ENCODE measurements at regions not wholly inside any gene's neighbourhood (a gene's known extent, or its start where the extent isn't known, plus 50 kb on each side); places are given as distances from the start of the nearest gene placed in this dataset.
"Not testable (repeated sequence)": the region's sequence is repeated elsewhere in the genome, so short reads cannot be mapped to it uniquely, and the experiment has no call there.

DNA sequence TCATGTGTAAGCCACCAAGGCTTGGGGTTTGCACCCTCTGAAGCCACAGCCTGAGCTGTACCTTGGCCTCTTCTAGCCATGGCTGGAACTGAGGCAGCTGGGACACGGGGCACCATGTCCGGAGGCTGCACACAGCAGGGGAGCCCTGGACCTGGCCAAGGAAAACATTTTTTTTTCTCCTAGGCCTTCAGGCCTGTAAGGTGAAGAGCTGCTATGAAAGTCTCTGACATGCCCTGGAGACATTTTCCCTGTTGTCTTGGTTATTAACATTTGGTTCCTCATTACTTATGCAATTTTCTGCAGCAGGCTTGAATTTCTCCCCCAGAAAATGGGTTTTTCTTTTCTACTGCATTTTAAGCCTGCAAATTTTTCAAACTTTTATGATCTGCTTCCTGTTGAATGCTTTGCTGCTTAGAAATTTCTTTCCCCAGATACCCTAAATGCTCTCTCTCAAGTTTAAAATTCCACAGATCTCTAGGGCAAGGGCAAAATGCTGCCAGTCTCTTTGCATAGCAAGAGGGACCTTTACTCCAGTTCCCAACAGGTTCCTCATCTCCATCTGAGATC, 295.8 kb downstream of the LTN1 start:
- DNase-seq, result no peak

DNA sequence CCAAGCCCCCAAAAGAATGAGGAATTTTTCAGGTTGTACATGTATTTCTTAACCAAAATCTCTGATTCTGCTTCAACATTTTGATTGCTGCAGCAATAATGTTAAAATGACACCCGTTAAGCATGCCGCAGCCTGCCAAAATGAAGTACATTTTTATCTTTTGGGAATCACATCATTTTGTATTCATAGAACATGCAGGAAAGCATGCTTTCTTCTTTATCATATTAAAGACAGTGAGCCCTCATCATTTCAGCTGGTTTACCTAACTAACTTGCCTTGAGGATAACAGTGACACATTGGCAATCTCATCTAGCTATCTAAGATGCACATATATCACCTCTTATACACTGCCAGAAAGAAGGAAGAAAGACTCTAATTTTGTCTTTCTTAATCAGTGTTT, 299.2 kb downstream of the LTN1 start:
- DNase-seq, result no peak

DNA sequence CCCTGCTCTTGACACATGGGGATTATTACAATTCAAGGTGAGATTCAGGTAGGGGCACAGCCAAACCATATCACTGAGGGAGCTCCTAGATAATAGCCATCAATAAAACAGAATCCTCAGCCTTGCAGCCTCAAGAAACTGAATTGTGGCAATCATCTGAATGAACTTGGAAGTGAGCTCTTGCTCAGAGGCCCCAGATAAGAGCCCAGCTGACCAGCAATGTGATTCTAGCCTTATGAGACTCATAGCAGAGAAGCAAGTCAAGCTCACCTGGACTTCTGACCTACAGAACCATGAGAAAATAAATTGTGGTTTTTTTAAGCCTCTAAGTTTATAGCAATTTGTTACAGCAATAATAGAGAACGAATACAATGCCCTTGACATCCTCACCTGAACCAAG, 302.5 kb downstream of the LTN1 start:
- DNase-seq, result no peak

DNA sequence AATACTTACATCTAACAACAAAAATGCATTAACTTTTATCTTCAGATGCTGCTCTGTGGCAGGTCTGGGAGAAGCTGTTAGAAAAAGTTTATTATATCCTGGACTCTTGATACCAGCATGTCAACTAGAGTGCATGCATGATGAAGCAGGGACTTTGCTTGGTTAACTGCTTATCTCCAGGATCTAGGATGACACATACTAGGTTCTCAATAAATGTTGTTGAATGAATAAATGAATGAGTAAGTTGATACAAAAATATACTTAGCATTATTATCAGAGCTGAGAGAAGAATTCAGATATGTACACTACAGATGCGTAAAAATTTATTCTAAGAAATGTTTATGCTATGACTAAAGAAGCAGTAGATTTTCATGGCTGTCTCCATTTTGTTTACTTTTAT, 304.3 kb downstream of the LTN1 start:
- DNase-seq, result no peak

DNA sequence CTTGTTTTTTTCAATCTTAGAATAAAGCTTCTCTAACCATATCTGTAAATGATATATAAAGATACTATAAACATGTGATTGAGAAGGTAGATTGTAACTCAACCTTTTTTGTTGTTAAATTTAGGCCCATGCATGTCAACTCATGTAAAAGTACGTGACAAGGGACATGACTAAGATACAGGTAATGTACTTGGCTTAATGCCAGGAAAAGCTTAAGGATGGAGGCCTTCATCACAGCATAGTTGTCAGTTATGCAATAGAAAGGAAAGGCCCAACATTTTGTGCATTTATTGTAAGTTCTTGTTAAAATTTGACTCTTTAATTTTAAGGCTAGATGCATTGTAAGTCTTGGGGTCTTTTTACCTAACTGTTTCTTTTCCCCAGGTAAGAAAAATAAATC, 305.1 kb downstream of the LTN1 start:
- no peak for DNase-seq

DNA sequence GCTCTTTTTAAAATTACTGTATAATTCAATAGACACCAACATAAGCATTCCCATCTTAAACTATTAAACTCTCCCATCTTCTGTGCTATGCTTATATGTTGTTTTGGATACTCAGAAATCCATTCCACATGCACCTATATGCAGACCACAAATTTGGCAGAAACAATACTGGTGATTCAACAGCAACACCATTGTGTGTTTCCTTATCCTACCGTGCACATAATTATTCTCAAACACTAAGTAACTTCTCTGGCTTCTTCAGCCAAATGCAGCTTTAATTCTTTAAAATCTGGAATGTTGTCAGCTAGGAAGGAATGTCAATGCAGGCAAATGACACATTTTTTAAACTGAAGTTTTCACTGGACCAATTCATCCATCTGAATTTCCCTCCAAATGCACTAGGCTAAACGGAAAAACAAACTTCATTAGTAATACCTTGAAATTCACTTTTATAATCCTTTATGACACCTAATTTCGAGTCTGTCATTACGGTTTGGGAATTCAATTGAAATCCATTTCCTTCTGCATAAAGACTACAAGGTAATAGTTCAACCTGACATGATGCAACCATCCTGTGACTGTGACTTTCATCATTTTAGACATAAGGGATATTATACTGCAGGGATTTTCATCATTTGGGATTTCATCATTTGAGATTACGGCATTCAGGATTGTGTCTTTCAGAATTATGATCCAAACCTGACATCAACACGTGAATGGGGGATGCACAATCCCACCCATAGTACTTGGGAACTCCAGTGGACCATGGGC, 308.5 kb downstream of the LTN1 start:
- DNase-seq, result no peak

DNA sequence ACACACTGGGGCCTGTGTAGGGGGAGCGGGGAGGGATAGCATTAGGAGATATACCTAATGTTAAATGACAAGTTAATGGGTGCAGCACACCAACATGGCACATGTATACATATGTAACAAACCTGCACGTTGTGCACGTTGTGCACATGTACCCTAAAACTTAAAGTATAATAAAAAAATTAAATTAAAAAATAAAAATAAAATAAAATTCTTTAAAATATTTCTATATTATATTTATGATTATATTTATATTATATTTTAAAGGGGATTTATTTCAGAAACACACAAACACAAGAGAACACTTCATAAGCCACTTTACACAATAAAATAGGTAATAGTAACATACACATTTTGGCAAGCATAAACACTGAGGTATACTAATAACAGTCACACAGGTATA, 309.8 kb downstream of the LTN1 start:
- DNase-seq, result not testable (repeated sequence)

DNA sequence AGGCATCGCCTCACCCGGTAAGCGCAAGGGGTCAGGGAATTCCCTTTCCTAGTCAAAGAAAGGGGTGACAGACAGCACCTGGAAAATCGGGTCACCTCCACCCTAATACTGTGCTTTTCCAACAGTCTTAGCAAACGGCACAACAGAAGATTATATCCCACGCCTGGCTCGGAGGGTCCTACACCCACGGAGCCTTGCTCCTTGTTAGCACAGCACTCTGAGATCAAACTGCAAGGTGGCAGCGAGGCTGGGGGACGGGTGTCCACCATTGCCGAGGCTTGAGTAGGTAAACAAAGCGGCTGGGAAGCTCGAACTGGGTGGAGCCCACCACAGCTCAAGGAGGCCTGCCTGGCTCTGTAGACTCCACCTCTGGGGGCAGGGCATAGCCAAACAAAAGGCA, 315.6 kb downstream of the LTN1 start:
- DNase-seq, result not testable (repeated sequence)

DNA sequence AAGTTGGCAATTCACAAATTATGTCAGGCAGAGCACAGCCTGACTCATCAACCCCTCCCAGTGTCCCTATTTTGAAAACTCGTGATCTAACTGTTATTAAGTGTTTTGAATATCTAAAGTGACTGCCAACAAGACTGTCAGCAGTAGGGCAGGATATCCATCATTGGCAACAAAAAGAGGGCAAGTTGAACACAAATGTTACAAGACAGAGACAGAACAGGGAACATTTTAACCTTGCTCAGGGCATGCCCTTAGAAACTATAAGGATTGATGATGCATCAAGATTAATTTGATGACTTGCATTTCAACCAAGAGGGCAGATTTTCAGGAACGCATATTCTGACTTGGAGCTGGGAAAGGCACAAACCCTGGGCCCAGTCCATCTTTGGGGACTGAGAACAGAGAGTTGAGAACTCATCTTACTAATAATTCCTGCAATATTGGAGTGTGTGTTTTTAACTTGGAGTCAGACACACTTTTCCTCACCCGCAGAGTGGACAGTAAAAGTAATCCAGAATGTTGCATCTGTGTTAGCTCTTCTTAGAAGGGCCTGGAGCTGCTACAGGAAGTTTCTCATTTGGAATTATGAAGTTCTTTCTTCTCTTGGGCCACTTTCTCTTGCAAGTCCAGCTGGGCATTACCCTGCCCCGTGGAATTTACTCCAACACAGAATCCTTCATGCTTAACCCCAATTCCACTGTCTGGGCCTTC, 317.2 kb downstream of the LTN1 start:
- DNase-seq, result no peak

DNA sequence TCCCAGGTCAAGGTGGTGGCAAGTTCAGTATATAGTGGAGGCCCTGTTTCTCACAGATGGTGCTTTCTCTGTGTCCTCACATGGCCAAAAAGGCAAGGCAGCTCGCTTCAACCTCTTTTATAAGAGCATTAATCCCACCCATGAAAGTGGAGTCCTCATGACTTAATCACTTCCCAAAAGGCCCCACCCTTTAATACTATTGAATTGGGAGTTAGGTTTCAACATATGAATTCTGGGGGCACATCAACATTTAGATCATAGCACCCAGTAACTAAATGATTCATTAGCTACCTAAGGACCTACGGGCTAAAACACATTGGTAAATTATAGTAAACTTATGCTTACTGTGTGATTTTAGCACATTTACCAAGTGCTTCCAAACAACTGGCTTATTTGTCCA, 317.9 kb downstream of the LTN1 start:
- no peak for DNase-seq

DNA sequence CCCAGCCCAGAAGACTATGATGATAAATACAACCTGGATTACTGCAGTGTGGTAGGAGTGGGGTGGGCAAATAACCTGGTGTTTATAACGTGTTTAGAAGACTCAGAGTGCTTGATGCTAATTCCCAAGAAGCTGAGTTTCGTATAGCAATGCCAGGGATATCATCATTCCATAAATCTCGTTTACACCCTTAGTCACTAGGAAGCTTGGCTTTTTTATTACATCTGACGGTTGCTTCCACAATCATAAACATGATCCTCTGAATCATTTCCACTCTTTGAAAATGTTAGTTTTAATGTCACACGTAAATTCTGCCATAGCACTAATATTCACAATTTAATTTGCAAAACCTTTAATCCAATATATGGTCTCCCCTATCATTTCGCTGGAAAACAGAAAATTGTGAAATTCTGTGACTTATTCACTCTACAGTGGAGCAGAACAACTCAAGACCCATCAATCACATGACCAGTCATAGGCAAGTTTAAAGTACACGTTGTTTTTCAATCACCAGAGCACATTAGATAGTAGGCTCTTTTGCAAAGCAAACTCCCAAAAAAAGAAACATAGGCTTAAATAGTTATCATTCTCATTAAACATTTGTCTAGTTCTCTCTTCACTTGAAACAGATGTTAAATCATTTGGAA, 321.0 kb downstream of the LTN1 start:
- DNase-seq, result no peak

DNA sequence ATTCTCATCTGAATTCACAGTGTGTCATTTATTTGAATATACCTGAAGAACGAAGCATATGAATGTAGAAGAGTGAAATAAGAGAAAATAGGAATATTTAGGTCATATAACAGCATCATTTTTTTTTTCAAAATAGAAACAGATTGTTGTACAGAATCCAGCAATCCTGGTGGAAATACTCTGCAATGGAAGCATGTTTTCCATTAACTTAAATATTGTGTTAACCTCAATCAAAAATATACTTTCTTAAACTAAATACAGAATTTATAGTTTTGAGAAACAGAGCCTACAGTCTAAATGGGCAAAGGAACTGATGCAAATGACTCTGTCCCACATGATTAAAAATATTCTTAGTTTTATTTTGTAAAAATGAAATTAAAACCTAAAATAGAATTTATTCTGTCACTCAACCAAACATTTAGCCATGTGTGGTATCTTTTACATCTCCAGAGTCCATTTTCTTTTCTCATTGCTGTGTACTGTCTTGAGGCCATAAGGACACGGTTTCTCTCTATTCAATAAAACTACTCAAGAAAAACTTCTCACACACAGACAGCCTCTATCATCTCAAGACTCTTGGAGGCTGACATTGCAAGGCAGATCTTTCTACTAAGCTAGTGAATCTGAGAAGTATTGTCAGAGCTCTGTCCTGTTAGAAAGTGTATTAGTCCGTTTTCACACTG, 322.6 kb downstream of the LTN1 start:
- no peak for DNase-seq

DNA sequence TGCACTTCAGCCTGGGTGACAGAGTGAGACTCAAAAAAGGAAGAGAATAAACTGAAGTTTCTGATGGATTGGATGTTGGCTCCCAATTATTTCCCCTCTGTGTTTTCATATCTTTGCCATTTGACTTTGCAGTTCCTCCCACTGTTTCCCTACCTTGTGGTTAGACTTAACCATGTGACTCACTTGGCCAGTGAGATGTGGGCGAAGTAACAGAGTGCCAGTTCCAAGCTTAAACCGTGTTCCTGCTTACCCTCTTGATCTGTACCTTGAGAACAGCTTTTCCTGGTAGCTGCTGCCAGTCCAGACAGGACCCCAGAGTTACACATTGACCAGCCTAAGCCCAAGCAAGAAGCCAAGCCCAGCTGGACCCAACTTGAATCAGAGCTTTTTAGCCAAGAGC, 323.4 kb downstream of the LTN1 start:
- DNase-seq, result no peak

DNA sequence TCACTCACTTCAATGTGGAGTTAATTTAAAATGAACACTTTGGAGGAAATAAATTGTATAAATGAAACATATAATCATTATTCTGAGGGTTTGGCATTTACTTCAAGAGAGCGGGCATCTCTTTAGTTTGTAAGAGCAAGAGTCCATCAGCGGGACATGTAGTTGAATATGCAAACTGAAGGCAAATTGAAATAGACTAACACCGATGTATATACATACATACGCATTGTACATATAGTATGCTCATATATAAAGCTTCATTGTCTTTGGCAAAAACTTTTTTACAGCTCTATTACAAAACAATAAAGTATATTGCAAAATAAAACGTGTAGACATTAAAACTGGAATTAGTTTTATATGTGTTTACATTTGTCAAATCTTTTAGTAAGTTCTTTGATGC, 328.9 kb downstream of the LTN1 start:
- DNase-seq, result no peak

DNA sequence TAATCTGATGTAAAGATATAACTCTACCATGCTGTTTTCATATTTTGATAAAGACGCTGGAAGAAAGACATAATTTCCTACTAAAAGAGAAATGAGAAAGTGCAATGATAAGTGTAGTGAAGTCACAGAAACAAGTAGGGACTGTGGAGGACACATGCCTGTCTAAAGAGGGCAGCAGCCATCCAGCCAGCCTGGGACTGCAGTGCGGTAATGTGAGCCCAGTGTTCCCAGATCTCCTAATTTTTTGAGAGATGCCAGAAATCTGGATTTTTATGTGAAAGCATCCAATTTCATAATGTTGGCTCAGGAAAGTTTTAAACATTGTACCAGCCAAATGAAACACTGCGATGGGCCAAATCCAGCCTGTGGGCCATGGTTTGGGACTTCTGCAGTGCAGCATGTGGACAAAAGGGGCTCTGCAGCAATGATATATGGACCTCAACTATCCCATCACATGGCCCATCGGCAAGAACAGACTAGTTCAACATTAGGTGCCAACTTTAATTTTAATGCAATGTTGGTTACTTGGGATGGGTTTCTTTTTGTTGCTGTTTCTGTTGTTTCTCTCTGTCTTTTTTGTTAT, 329.5 kb downstream of the LTN1 start:
- no peak for DNase-seq

DNA sequence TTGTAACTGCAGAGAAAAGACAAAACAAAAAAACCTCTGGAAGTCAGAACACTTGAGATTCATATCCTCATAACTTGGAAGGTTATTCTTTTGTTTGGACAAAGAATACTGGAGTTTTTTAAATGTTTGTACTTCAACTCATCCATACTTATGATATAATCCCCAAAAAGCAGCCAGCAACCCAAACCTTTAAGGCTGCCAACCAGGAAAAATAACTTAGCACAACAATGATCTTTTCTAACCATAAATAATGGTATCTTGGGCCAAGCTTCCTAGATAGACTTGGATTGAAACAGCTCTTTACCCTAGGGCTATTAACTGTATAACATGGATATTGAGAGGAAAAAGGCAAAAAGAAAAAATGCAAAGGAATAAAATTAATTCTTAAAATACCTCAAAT, 335.1 kb downstream of the LTN1 start:
- no peak for DNase-seq

DNA sequence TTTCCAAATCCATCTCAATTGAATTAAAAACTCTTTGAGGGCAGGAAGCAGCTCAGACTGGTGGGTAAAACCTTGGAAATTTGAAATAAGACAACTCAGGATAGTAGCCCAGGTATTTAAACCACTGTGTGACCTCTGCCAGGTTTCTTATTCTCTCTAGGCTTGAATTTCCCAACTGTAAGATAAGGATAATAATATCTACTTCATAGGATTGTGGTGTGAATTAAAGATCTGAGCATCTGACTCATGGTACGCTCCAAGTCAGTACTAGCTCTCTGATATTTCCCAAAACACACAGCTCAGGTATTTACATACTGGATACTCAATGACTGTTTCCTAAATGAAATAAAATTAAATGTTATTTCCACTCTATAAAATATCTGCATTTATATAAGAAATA, 337.2 kb downstream of the LTN1 start:
- DNase-seq, result no peak

DNA sequence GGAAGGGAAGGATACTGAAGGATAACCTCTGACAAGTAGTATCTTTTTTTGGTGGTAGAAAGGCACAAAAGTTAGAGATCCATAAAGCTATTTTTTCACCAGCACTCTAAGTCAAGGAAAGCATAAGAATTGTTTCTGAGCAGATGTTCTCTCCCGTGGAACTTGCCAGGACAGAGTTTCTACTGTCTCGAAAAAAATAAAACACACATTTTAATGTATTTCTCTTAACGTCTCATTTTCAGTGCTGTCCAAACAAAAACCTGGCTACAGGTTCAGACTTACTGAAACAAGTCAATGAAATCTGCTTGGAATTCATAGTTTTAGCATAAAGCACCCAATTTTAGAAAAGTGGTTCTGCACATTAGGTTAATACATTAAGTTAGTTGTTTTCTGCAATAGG, 338.3 kb downstream of the LTN1 start:
- DNase-seq, result no peak

DNA sequence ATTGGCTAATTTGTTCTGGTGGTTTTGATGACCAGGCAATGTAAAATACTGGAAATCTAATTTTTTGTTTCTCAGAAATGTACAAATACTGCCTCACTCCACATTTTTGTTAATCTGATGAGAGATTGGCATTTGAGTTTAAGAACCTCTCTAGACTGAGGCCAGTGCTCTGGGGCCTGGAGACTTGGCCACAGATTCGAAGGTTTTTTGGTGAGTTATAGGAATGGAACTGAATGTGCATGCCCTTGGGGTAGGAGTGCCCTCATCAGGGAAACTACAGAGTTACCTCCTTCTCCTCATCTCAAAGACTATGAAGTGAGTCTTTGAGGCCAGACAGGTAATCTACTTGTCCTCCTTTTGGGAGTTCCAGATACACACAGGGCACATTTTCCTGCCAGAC, 347.9 kb downstream of the LTN1 start:
- no peak for DNase-seq

DNA sequence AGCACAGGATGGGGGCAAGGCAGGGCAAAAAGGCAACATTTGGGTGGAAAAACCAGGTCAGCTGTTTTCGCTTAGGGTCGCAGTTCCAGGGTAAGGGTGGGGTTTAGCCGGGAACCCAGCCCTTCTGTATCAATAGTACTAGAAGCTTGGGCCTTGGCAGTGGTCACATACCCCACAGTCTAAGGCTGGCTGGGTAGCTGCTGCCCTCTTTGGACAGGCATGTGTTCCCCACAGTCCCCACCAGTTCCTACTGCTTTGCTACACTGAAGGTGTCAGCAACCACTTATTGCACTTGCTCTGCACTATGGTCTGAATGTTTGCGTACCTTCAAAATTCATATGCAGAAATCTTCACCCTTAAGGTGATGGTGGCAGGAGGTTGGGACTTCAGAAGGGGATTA, 349.8 kb downstream of the LTN1 start:
- no peak for DNase-seq

DNA sequence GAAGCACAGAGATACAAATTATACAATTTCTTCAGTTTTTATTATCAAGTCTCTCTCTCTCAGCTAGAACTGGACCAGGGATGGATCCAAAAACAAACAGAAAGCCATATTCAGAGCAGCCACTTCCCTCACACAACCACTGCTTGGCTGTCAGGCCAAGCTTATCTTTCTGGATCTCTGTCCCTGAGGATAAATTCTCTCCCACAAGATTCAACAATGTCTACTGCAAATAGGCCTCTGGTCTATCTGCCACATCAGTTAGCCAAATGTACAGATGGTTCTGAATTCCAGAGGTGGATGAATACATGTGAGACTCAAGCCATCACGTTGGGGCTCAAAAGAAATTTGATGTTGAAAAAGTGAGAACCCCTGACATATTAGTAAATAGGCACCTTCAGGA, 350.9 kb downstream of the LTN1 start:
- no peak for DNase-seq

DNA sequence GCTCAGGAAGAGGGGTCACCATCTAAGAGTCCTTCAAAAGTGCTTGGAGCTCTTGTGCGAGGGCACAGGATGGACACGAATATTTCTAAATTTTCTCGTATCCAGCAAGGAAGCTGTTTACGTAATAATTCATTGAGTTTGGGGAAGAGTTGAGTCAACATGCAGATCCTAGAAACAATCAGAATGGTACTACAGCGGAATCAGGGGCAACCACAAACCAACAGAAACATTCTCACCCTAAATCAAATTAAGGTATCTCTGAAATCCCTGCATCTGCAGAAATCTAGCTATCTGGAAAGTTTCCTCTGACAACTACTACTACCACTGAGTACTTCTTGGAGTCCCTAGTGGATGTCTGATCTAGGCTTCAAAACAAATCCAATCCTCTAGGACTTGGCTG, 352.4 kb downstream of the LTN1 start:
- no peak for DNase-seq

DNA sequence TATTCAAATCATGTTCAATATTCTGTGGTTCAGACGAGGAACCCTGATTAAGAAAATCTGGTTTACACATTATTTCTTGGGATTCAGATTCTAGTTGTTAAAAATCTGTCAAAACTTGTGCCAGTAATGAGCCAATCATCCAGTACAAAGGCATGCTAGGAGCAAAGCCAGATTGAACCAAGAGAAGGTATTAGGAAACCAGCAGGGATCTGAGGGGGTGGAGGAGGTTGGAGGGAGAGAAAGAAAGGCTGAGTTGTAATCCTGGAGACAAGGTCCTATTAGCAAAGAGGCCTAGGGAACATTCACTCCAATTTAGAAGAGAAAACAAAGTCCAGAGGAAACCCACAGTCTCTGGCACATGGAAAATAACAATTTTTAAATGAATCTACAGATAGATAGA, 352.9 kb downstream of the LTN1 start:
- DNase-seq, result no peak

Data from CD4-positive, alpha-beta T cell treated with Interleukin-12 subunit alpha and Interleukin-12 subunit beta, for 1 hour (primary cell).